CD4-positive, alpha-beta T cell treated with Interleukin-12 subunit alpha and Interleukin-12 subunit beta, for 1 hour (primary cell): ENCODE measurements at regions not wholly inside any gene's neighbourhood (a gene's known extent, or its start where the extent isn't known, plus 50 kb on each side); places are given as distances from the start of the nearest gene placed in this dataset.
"Not testable (repeated sequence)": the region's sequence is repeated elsewhere in the genome, so short reads cannot be mapped to it uniquely, and the experiment has no call there.

Experiments
- DNase-seq: peaks from one replicate; pipeline ENCODE4 v3.0.0-alpha.2; 2020

GRCh38 chr4:3585567-3585966 lies 53.3 kb upstream of the LRPAP1 start:
- not testable (repeated sequence) for DNase-seq

DNA sequence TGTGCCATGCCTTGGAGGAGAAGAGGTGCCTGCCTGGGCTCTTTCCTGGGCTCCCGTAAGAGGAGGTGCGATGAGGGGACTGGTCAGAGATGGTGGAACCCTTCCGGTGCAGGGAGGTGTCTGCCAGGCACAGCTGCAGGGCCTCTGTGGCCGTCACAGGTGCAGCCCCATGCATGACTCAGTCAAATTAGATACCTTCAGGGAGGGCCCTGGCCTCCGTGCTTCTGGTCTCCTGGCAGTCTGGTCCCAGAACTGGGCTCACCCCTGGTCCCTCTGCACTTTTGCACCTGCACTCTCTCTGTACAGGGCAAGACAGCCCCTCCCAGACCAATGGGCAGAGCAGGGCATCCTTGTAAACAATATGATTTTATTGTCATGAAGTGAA lies 49.9 kb upstream of the LRPAP1 start:
- no peak for DNase-seq
